ENCODE measurements at regions not wholly inside any gene's neighbourhood (a gene's known extent, or its start where the extent isn't known, plus 50 kb on each side); places are given as distances from the start of the nearest gene placed in this dataset.

- TF ChIP-seq, protein P1, sequence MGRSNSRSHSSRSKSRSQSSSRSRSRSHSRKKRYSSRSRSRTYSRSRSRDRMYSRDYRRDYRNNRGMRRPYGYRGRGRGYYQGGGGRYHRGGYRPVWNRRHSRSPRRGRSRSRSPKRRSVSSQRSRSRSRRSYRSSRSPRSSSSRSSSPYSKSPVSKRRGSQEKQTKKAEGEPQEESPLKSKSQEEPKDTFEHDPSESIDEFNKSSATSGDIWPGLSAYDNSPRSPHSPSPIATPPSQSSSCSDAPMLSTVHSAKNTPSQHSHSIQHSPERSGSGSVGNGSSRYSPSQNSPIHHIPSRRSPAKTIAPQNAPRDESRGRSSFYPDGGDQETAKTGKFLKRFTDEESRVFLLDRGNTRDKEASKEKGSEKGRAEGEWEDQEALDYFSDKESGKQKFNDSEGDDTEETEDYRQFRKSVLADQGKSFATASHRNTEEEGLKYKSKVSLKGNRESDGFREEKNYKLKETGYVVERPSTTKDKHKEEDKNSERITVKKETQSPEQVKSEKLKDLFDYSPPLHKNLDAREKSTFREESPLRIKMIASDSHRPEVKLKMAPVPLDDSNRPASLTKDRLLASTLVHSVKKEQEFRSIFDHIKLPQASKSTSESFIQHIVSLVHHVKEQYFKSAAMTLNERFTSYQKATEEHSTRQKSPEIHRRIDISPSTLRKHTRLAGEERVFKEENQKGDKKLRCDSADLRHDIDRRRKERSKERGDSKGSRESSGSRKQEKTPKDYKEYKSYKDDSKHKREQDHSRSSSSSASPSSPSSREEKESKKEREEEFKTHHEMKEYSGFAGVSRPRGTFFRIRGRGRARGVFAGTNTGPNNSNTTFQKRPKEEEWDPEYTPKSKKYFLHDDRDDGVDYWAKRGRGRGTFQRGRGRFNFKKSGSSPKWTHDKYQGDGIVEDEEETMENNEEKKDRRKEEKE (IDR thresholded peaks at IDR 0.05): no peak
- TF ChIP-seq NR2C2 (IDR thresholded peaks at IDR 0.05; ENCODE audit: borderline replicate concordance, control insufficient read depth, insufficient read length, low read depth): no peak
- peak; percentile 58 for TF ChIP-seq NR2C1 (IDR thresholded peaks at IDR 0.05)
- peak; percentile 98 for TF ChIP-seq KLF5 (IDR thresholded peaks at IDR 0.05; ENCODE audit: partially characterized antibody)
- TF ChIP-seq SP1 (IDR thresholded peaks at IDR 0.05; ENCODE audit: low read depth, low read length): peak; percentile 96
- TF ChIP-seq RUNX3 (IDR thresholded peaks at IDR 0.05; ENCODE audit: low read length): no peak
- TF ChIP-seq PBX3 (IDR thresholded peaks at IDR 0.05; ENCODE audit: insufficient replicate concordance, low read depth, low read length): peak; percentile 40
- peak; percentile 84 for TF ChIP-seq CBFB (IDR thresholded peaks at IDR 0.05; ENCODE audit: low read depth)
- no peak for TF ChIP-seq CHD1 (IDR thresholded peaks at IDR 0.05; ENCODE audit: low read depth, low read length)
- no peak for TF ChIP-seq FOXM1 (IDR thresholded peaks at IDR 0.05; ENCODE audit: low read depth, low read length)
- peak; percentile 100 for TF ChIP-seq PAX5 (IDR thresholded peaks at IDR 0.05; ENCODE audit: borderline replicate concordance, low read depth, low read length)
- peak; percentile 82; the same call in 1 of the 2 replicates for TF ChIP-seq SMARCA5 (IDR thresholded peaks at IDR 0.05)
- no peak for TF ChIP-seq CBX5 (IDR thresholded peaks at IDR 0.05; ENCODE audit: low read depth)
- no peak for TF ChIP-seq PML (IDR thresholded peaks at IDR 0.05; ENCODE audit: low read length)
- TF ChIP-seq, protein P2, sequence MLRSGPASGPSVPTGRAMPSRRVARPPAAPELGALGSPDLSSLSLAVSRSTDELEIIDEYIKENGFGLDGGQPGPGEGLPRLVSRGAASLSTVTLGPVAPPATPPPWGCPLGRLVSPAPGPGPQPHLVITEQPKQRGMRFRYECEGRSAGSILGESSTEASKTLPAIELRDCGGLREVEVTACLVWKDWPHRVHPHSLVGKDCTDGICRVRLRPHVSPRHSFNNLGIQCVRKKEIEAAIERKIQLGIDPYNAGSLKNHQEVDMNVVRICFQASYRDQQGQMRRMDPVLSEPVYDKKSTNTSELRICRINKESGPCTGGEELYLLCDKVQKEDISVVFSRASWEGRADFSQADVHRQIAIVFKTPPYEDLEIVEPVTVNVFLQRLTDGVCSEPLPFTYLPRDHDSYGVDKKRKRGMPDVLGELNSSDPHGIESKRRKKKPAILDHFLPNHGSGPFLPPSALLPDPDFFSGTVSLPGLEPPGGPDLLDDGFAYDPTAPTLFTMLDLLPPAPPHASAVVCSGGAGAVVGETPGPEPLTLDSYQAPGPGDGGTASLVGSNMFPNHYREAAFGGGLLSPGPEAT (IDR thresholded peaks at IDR 0.05; ENCODE audit: low read depth): peak; percentile 99
- TF ChIP-seq ASH2L (IDR thresholded peaks at IDR 0.05; ENCODE audit: borderline replicate concordance, low read depth): peak; percentile 93; the same call in 1 of the 2 replicates
- TF ChIP-seq ZNF622 (IDR thresholded peaks at IDR 0.05): no peak
- peak; percentile 22 for TF ChIP-seq NKRF (conservative IDR thresholded peaks at IDR 0.05)
- TF ChIP-seq RAD21 (IDR thresholded peaks at IDR 0.05; ENCODE audit: insufficient read depth, low read depth, low read length): peak; percentile 36
- TF ChIP-seq POLR2AphosphoS2 (IDR thresholded peaks at IDR 0.05; ENCODE audit: low read depth, low read length): no peak
Observed at GRCh38 chr10:110356628-110357245, 52.0 kb upstream of the SMNDC1 start (continued).
